Loucy (cell line): ENCODE measurements at regions not wholly inside any gene's neighbourhood (a gene's known extent, or its start where the extent isn't known, plus 50 kb on each side); places are given as distances from the start of the nearest gene placed in this dataset.

Source experiments
- CTCF ChIP-seq: fragments of 200-600 bp; sonication (generic); conservative IDR thresholded peaks from 2 replicates; pipeline ENCODE4 v1.5.1; 2014; ENCODE audit warnings: mild to moderate bottlenecking, antibody characterized with exemption, low read length
- EZH2phosphoT487 ChIP-seq: fragments of 200-600 bp; IDR thresholded peaks from 2 replicates; pipeline ENCODE4 v1.6.1; 2018; ENCODE audit warnings: antibody characterized with exemption, mild to moderate bottlenecking, moderate library complexity, borderline replicate concordance

- no peak for TF ChIP-seq CTCF
- no peak for TF ChIP-seq EZH2phosphoT487
Measured at GRCh38 chr15:29622637-29623036, 199.6 kb downstream of the TJP1 start.
